Esophagus muscularis mucosa (tissue), 4 donors: ENCODE measurements at regions not wholly inside any gene's neighbourhood (a gene's known extent, or its start where the extent isn't known, plus 50 kb on each side); places are given as distances from the start of the nearest gene placed in this dataset.

Experiments
- EP300 ChIP-seq: sonication (generic); formaldehyde crosslinking; IDR thresholded peaks from one replicate; pipeline ENCODE4 v1.6.1; 2017; ENCODE audit warnings: antibody characterized with exemption
- POLR2A ChIP-seq: fragments of 450-650 bp; IDR thresholded peaks from one replicate; pipeline ENCODE4 v1.6.1; 2017; ENCODE audit warnings: antibody characterized with exemption, moderate library complexity, mild to moderate bottlenecking, low read depth
- POLR2AphosphoS5 ChIP-seq, 2 donors: sonication (generic); formaldehyde crosslinking; IDR thresholded peaks; one replicate each; pipeline ENCODE4 v1.6.1; 2017; ENCODE audit warnings: antibody characterized with exemption in 2 of 2
- TF ChIP-seq, protein P1 (sequence below), 3 experiments: fragments of 200-600 bp in 2 of 3; fragments of 450-650 bp in 1 of 3; sonication (generic) in 2 of 3; IDR thresholded peaks; one replicate each; pipeline ENCODE4 v1.5.1; 2017 to 2019; ENCODE audit warnings: antibody characterized with exemption in 3 of 3, mild to moderate bottlenecking in 2 of 3, moderate library complexity in 1 of 3

DNA sequence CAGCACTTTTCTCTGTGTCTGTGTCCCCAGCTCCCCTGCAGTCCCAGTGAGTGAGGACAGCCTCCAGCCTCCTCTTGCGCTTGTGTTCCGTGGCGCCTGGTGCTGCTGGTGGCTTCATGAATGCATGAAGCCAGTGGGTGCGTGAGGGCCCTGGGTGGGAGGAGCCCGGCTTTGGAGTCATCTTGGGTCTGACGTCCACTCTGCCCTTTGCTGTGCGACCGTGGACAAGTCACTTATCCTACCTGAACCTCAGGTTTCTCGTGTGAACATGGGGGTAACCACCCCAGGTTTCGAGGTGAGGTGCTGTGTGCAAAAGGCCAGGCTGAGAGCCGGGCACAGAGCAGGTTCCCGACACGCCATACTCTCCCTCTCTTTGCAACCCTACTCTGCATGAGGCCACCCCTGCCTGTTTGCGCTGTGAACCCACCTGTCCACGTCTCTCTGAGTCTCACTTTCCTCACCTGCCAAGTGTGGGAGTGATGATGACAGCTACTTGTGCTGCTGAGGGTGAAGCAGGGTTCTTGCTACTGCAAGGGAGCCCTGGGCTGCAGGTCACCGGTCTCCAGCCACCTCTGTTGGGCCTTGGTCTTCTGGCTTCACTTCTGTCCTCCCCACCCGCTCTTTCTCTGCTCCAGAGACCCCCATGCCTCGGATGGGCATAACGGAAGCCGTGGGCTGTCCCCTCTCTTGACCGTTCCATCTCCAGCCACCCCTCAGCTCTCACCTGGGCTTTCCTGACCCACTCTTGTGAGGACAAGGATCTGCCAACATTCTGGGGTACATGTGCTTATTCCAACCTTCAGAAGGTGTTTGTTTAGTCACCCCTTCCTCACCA lies 537.6 kb downstream of the TBC1D22A start:
- TF ChIP-seq, protein P1, sequence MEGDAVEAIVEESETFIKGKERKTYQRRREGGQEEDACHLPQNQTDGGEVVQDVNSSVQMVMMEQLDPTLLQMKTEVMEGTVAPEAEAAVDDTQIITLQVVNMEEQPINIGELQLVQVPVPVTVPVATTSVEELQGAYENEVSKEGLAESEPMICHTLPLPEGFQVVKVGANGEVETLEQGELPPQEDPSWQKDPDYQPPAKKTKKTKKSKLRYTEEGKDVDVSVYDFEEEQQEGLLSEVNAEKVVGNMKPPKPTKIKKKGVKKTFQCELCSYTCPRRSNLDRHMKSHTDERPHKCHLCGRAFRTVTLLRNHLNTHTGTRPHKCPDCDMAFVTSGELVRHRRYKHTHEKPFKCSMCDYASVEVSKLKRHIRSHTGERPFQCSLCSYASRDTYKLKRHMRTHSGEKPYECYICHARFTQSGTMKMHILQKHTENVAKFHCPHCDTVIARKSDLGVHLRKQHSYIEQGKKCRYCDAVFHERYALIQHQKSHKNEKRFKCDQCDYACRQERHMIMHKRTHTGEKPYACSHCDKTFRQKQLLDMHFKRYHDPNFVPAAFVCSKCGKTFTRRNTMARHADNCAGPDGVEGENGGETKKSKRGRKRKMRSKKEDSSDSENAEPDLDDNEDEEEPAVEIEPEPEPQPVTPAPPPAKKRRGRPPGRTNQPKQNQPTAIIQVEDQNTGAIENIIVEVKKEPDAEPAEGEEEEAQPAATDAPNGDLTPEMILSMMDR (IDR thresholded peaks at IDR 0.05) = no peak
- TF ChIP-seq POLR2AphosphoS5 (IDR thresholded peaks at IDR 0.05) = no peak
- no peak for TF ChIP-seq POLR2A
- no peak for TF ChIP-seq EP300
